RWPE1 (cell line): ENCODE measurements at regions not wholly inside any gene's neighbourhood (a gene's known extent, or its start where the extent isn't known, plus 50 kb on each side); places are given as distances from the start of the nearest gene placed in this dataset.

Source experiments
- CTCF ChIA-PET: fragments of 350-600 bp; sonication (Branson Sonifier 250); formaldehyde crosslinking; extraction: SDS; loops from one replicate; lab custom pipeline; 2021; lab: Yijun Ruan, JAX
- POLR2A ChIA-PET: fragments of 400-600 bp; formaldehyde crosslinking; extraction: SDS; loops from one replicate; lab custom pipeline; 2020; ENCODE audit warnings: antibody characterized with exemption; ENCODE audit not compliant: low non-redundant PET; lab: Yijun Ruan, JAX
- DNase-seq: peaks from one replicate; pipeline ENCODE4 v3.0.0; 2012; ENCODE audit warnings: low spot score
- H3K27ac ChIP-seq: fragments of 450-650 bp; 2 replicates; pipeline ENCODE4 v1.5.1; 2017
- TF ChIP-seq, protein P1 (sequence below): fragments of 450-650 bp; conservative IDR thresholded peaks from 2 replicates; pipeline ENCODE4 v1.5.1; 2017; ENCODE audit warnings: low read depth, mild to moderate bottlenecking

DNA sequence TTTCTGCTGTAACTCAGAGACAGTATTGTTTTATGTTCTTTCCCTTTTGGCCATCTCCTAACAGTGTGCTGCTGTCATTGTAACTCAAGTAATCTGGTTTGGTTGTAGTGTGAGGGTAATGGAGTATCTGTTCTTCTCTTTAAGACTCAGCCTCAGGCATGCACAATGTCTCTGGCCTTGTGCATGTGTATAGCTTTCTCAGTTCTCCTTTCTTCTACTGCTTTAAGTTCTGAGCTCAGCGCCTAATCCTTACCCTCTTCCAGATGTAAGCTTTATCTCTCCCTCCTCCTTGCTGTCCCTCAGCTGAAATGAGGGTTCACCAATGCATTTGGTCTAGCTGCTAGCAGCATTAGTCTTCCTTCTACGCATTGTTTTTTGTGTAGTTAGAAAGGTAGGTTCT is 1420.4 kb upstream of the PRMT6 start:
- no peak overlapping the region for H3K27ac ChIP-seq
- ChIA-PET POLR2A (no interaction called here), CTCF (no interaction called here)
- DNase-seq = no peak
- TF ChIP-seq, protein P1, sequence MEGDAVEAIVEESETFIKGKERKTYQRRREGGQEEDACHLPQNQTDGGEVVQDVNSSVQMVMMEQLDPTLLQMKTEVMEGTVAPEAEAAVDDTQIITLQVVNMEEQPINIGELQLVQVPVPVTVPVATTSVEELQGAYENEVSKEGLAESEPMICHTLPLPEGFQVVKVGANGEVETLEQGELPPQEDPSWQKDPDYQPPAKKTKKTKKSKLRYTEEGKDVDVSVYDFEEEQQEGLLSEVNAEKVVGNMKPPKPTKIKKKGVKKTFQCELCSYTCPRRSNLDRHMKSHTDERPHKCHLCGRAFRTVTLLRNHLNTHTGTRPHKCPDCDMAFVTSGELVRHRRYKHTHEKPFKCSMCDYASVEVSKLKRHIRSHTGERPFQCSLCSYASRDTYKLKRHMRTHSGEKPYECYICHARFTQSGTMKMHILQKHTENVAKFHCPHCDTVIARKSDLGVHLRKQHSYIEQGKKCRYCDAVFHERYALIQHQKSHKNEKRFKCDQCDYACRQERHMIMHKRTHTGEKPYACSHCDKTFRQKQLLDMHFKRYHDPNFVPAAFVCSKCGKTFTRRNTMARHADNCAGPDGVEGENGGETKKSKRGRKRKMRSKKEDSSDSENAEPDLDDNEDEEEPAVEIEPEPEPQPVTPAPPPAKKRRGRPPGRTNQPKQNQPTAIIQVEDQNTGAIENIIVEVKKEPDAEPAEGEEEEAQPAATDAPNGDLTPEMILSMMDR = no peak

DNA sequence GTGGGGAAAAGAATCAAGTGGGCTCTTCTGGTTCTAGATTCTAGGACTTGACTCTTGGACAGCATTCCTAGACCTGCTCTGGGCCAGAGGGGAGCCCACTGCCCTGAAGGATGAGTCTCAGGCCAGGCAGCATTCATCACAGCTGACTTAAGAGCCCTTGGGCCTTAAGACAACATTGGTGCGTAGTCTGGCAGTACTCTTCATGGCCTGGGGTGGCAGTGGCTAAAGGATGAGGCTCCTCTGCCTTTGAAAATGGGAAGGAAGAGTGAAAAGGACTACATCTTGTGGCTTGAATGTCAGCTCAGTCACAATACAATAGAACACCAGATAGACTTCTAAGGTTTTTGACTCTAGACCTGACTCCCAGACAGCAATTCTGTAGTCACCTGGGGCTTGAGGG is 1415.1 kb upstream of the PRMT6 start:
- CTCF ChIA-PET = no interaction called here
- POLR2A ChIA-PET = no interaction called here
- TF ChIP-seq, protein P1 = no peak
- H3K27ac ChIP-seq = no peak overlapping the region
- no peak for DNase-seq

DNA sequence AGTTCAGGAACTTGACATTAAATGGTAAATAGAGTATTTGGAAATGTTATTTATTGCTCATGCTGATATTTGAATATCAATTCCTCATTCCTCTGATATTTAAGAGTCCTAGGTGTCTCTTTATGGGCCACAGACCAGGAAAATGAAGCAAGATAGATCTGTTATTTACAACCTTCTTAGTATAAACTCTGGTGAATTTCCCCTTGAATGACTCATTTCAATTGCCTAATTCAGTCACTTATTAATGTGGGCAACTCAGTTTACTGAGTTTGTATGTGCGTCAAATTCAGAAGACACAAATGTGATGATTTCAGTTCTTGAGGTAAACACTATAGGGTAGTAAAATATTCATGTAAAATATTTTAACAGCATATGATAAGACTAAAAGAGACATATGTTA is 1404.4 kb upstream of the PRMT6 start:
- H3K27ac ChIP-seq = no peak overlapping the region
- TF ChIP-seq, protein P1 = no peak
- DNase-seq = no peak
- POLR2A ChIA-PET = no interaction called here
- CTCF ChIA-PET = no interaction called here

DNA sequence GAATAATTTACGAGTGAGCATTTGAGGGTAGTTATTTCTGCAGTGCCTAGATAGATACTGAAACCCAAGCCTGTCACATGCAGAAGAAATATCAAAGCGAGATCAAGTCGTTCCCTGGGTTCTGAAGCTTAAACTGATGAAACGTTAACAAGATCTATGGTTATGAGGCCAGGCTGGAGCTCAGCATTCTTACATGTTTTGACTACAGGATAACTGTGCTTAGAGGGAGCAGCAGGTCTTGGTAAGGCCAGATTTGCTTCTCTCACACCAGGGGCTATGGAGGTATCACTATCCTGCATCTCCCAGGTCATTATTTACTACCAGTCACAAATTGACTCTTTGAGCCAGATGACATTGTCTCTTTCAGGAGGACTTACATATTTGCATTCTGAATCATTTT is 1401.4 kb upstream of the PRMT6 start:
- DNase-seq = no peak
- TF ChIP-seq, protein P1 = no peak
- H3K27ac ChIP-seq = no peak overlapping the region
- ChIA-PET POLR2A (no interaction called here), CTCF (no interaction called here)

DNA sequence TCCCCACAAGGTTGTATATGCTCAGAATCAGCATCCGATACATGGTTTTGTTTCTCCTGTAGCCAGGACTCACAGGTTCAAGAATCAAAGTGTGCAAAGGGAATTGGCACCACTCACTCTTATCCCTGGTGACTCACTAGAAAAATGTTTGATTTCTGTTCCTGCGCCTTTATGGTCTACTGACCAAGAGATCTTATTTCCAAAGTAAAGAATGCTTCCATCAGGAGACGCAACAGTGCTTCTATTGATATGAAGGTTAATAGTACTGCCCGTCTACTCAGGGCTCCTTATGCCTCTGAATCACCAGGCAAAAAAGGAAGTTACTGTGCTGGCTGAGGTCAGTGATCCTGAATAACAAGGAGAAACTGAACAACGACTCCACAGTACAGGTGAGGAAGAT is 1392.0 kb upstream of the PRMT6 start:
- no peak for DNase-seq
- ChIA-PET CTCF (no interaction called here), POLR2A (no interaction called here)
- no peak overlapping the region for H3K27ac ChIP-seq
- TF ChIP-seq, protein P1 = no peak

DNA sequence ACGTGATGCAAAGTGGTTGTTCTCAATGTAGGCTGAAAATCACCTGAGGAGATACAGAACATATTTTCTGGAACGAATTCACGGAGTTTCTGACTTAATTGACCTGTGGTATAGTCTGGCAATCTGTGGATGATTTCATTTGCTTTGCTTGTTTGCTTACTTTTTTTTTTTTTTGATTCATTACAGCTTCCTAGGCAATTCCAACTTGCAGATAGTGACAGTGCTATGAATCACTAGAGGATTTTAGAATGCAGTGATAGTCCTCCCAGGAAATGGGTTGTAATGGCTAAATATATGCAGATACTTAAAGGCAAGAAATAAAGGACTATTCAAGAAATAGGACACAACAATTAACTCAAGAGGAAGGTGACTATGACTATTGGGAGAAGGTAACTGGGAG is 1378.1 kb upstream of the PRMT6 start:
- TF ChIP-seq, protein P1 = no peak
- POLR2A ChIA-PET = no interaction called here
- CTCF ChIA-PET = no interaction called here
- H3K27ac ChIP-seq = no peak overlapping the region
- no peak for DNase-seq

DNA sequence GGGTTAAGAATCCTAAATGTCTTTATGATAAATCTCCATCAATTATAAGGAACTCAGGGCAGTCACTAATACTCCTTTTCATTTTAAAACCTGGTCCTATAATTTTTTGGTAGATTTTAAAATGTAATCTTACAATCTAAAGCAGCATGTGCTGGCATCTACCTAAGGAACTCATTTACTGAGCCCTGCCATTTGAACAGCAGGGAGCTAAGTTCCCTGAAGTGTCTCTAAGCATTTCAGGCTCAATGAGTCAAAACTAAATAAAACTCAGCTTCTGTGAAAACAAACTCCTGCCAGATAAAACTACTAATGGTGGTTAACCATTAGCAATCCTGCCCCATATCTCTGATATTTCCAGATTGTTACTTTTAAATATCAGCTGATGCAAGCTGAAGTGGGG is 1371.8 kb upstream of the PRMT6 start:
- ChIA-PET CTCF (interaction anchor here (0.6 kb wide), 1 partner anchor 14 kb away, joined by 5 read pairs; no protein-coding TSS in a partner anchor), POLR2A (no interaction called here)
- TF ChIP-seq, protein P1 = no peak
- no peak for DNase-seq
- no peak overlapping the region for H3K27ac ChIP-seq
